ENCODE measurements at regions not wholly inside any gene's neighbourhood (a gene's known extent, or its start where the extent isn't known, plus 50 kb on each side); places are given as distances from the start of the nearest gene placed in this dataset.
"Not testable (repeated sequence)": the region's sequence is repeated elsewhere in the genome, so short reads cannot be mapped to it uniquely, and the experiment has no call there.

DNA sequence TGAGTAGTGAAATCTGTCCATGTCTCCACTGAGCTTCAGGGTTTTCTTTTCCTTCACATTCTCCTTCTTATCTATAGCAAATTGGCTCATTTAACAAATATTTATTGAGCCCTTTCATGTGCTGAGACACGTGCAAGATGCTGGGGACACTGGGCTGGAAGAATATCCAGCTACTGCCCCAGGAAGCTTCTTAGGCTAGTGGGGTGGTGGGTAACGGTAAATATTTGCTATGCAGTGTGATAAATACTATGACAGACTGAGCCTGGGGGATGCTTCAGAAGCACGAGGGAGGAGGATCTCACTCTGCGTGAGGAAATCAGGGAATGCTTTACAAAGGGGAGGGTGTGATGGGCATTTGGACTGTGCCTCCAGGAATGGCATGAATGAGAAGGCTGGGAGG is 524.1 kb downstream of the GRIN2A start:
- Mint-ChIP-seq H3K36me3 (ENCODE audit: low read depth) (no peaks in the 10 kb centered on the region), H3K27ac (no peak overlapping the region), H3K4me3 (no peak overlapping the region), H3K4me1 (no peaks in the 10 kb centered on the region), H3K27me3 (no peaks in the 10 kb centered on the region), H3K9me3 (no peaks in the 10 kb centered on the region)
- DNase-seq = no peak
- no peak for ATAC-seq

DNA sequence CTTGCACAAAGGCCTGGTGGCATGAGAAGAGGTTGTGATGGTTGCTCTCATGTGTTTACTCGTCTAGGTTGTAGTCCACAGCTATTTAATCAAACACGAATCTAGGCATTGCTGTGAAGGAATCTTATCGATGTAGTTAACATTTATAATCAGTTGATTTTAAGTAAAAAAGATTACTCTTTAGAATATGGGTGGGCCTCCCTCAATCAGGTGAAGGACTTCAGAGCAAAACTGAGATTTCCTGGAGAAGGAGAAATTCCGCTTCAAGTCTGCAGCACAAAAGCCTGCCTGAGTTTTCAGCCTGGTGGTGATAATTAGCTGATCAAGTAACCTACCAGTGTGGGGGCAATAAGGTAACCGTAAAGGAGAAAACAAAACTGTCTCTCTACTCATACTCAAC is 523.6 kb downstream of the GRIN2A start:
- Mint-ChIP-seq H3K9me3 (no peaks in the 10 kb centered on the region), H3K36me3 (ENCODE audit: low read depth) (no peaks in the 10 kb centered on the region), H3K4me3 (no peak overlapping the region), H3K4me1 (no peaks in the 10 kb centered on the region), H3K27ac (no peak overlapping the region), H3K27me3 (no peaks in the 10 kb centered on the region)
- no peak for DNase-seq
- ATAC-seq = no peak

DNA sequence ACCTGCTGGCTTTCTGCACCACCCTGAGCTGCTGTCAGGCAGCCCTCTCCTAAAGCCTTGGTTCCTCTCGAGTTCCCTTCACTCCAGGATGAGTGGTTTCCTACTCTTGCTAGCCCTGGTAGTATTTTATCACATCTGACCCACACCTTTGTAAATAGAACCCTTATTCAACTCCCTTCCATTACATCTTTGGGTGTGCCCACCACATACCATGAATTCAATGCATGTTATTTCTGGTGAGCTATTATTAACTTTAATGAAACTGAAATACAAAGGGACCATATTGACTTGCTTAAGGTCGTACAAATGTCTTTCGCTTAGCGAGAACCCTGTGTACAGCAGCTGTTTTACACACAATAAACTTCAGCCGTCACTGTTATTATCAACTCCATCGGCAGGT is 521.3 kb downstream of the GRIN2A start:
- ATAC-seq = no peak
- peaks cover 4% of the 10 kb centered on the region for H3K9me3 Mint-ChIP-seq
- DNase-seq = no peak

DNA sequence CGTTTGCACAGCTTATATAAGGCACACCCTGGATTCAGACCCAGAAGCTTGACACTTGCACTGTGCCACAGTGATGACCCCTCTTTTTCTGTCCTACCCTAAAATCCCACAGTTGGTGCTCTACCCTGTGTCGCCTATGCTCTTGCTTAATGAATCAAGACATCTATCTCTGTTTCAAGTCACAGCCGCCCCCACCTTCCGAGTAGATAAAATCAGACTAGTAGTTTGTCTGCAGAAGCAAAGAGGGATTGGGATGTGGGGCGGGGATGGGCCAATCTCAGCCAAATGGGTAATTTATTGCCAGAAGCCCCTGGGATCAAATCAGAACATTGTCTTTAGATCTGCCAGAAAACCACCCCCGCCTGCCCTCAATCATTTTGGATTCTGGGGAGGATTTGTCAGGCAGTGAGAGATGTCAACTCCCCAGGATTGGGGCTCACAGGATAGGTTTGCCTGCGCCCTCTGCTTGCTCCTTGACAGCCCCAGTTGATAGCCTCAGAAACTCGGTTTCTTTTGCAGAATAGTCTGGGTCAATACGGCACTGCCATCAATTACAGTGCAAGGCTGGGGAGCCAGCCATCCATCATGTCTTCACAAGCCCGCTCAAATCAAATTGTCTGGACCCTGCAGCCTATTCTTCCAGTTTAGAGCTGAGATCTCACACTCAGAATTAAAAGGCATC is 520.8 kb downstream of the GRIN2A start:
- ATAC-seq (no peak), DNase-seq (no peak)
- Mint-ChIP-seq H3K4me3 (no peak overlapping the region), H3K27ac (no peak overlapping the region), H3K36me3 (ENCODE audit: low read depth) (no peaks in the 10 kb centered on the region), H3K4me1 (no peaks in the 10 kb centered on the region), H3K27me3 (no peaks in the 10 kb centered on the region), H3K9me3 (peaks cover 4% of the 10 kb centered on the region)

More for the DNA sequence above, 521.3 kb downstream of the GRIN2A start:
- Mint-ChIP-seq H3K27me3 (no peaks in the 10 kb centered on the region), H3K4me1 (no peaks in the 10 kb centered on the region), H3K4me3 (no peak overlapping the region), H3K27ac (no peak overlapping the region), H3K36me3 (ENCODE audit: low read depth) (no peaks in the 10 kb centered on the region)

DNA sequence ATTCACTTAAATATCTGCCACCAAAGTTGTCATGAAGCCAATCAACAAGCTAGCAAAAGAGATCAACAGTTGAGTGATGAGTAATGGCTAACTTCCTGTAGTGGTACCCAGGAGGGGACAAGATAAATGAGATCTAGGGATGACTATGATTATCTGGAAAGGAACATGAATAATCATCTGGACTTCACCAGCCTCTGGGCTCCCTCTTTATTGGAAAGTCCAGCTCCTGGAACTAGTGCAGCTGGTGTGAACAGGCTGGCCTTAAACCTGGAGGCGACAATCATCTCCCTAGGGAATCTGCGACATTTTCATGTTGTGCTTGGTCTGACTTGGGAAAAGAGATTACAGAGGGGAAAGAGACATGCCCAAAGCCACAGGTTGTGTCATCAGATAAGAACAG is 518.6 kb downstream of the GRIN2A start:
- Mint-ChIP-seq H3K4me1 (no peaks in the 10 kb centered on the region), H3K27ac (no peak overlapping the region), H3K4me3 (no peak overlapping the region), H3K36me3 (ENCODE audit: low read depth) (no peaks in the 10 kb centered on the region), H3K9me3 (peaks cover 4% of the 10 kb centered on the region), H3K27me3 (no peaks in the 10 kb centered on the region)
- ATAC-seq = no peak
- DNase-seq = no peak

DNA sequence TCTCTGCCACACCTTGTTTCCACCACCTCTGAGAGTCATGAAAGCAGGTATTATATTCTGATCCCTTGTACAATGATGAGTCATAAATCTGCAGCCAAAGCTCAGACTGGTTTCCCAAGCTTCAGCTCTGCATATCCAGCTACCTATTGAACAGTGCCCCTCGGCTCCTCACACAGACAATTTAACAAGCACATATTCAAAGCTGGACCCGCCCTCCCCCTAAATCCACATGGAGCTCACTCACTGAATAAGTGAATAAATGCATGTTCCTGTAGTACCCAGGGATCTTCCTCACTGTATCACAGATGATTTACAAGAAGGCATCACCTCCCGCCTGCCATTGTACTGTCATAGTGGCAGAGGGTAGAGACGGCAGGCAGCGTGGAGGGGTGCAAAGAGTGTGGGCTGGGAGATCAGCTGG is 516.4 kb downstream of the GRIN2A start:
- no peak overlapping the region for H3K4me3 Mint-ChIP-seq
- no peak for DNase-seq
- H3K9me3 Mint-ChIP-seq = peaks cover 4% of the 10 kb centered on the region
- no peak overlapping the region for H3K27ac Mint-ChIP-seq
- no peaks in the 10 kb centered on the region for H3K36me3 Mint-ChIP-seq (ENCODE audit: low read depth)
- no peaks in the 10 kb centered on the region for H3K27me3 Mint-ChIP-seq
- H3K4me1 Mint-ChIP-seq = no peaks in the 10 kb centered on the region
- no peak for ATAC-seq

DNA sequence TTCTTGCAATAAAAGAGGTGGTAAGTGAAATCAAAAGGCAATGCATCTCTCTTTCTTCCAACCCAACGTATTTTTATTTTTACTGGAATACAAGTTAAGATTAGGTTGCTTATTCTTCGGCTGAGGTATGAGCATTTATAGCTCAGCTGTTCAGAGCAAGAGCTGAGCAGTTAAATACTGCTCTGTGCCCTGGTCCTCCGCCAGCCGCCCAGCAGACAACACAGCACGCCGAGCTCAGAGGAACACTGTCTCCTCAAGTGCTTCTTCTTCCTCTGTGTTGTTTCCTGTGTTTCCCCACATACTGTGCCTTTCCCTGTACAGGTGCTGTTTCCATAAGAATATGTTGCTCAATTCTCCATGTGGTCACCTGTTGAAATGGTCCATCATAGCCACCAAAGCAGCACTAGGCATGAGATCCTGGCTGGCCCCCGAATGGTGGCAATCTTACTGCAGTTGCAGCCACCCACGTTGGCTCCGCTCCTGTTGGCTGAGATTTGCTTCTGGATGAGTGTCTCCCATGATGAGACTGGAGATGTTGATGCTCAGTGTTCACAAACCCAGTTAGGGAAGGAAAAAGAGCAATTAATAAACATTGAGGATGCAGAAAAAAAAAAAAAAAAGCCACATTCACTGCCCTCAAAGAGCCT is 515.3 kb downstream of the GRIN2A start:
- H3K27me3 Mint-ChIP-seq = no peaks in the 10 kb centered on the region
- ATAC-seq (no peak), DNase-seq (no peak)
- H3K4me1 Mint-ChIP-seq = no peaks in the 10 kb centered on the region
- H3K36me3 Mint-ChIP-seq (ENCODE audit: low read depth) = no peaks in the 10 kb centered on the region
- peaks cover 4% of the 10 kb centered on the region for H3K9me3 Mint-ChIP-seq
- H3K27ac Mint-ChIP-seq = no peak overlapping the region
- no peak overlapping the region for H3K4me3 Mint-ChIP-seq

DNA sequence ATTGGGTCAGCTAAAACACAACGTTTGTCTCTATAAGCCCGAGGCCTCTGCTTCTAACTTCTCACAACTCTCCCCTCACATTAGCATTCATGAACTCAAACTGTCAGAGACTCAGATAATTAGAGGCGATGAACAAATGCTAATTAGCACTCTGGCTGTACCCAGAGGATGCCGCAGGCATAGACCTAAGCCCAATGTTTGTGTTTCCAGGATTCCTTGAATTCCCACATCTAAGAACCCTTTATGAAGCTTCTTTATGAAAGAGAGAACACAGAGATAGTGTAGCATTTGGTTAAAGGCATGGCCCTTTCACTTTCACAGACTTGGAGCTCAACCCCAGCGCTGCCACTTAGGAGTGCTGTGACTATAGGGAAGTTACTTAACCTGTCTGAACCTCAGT is 512.2 kb downstream of the GRIN2A start:
- Mint-ChIP-seq H3K9me3 (peaks cover under 1% of the 10 kb centered on the region), H3K4me1 (no peaks in the 10 kb centered on the region), H3K27me3 (no peaks in the 10 kb centered on the region), H3K36me3 (ENCODE audit: low read depth) (no peaks in the 10 kb centered on the region), H3K27ac (no peak overlapping the region), H3K4me3 (no peak overlapping the region)
- no peak for ATAC-seq
- DNase-seq = no peak

DNA sequence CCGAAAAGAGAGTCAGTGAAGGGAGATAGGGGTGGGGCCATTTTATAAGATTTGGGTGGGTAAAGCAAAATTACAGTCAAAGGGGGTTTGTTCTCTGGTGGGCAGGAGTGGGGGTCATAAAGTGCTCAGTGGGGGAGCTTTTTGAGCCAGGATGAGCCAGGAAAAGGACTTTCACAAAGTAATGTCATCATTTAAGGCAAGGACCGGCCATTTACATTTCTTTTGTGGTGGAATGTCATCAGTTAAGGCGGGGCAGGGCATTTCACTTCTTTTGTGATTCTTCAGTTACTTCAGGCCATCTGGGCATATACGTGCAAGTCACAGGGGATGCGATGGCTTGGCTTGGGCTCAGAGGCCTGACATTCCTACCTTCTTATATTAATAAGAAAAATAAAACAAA is 511.6 kb downstream of the GRIN2A start:
- H3K4me1 Mint-ChIP-seq, ATAC-seq, H3K27ac Mint-ChIP-seq: not testable (repeated sequence)

DNA sequence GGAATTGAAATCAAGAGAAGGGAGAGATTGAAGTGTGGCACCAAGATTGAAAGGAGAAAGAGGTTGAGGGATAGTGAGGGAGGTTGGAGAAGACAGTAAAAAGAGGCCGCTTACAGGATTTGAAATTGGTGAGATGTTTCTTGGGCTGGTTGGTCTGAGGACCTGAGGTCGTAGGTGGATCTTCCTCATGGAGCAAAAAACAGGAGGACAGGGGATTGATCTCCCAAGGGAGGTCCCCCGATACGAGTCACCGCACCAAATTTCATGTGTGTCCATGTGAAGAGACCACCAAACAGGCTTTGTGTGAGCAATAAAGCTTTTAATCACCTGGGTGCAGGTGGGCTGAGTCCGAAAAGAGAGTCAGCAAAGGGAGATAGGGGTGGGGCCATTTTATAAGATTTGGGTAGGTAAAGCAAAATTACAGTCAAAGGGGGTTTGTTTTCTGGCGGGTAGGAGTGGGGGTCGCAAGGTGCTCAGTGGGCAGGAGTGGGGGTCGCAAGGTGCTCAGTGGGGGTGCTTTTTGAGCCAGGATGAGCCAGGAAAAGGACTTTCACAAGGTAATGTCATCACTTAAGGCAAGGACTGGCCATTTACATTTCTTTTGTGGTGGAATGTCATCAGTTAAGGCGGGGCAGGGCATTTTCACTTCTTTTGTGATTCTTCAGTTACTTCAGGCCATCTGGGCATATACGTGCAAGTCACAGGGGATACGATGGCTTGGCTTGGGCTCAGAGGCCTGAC is 505.5 kb downstream of the GRIN2A start:
- not testable (repeated sequence) for H3K36me3 Mint-ChIP-seq (ENCODE audit: low read depth); H3K4me3 Mint-ChIP-seq; H3K9me3 Mint-ChIP-seq; H3K27ac Mint-ChIP-seq; ATAC-seq; H3K27me3 Mint-ChIP-seq; DNase-seq; H3K4me1 Mint-ChIP-seq

More for the DNA sequence above, 511.6 kb downstream of the GRIN2A start:
- H3K36me3 Mint-ChIP-seq (ENCODE audit: low read depth); DNase-seq; H3K4me3 Mint-ChIP-seq; H3K9me3 Mint-ChIP-seq; H3K27me3 Mint-ChIP-seq: not testable (repeated sequence)

DNA sequence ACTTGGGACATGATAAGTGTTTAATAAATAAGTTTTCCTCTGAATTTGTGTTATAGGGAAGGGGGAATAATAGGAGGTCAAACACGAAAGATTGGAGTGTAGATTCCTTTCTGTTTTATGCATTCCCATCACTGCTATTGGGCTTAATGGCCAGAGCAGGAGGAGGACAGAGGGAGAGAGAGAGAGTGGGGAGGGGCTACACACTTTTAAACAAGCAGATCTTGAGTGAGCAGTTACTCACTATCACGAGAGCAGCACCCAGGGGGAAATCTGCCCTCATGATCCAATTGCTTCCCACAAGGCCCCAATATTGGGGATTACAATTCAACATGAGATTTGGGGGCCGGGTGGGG is 505.0 kb downstream of the GRIN2A start:
- H3K4me3 Mint-ChIP-seq = no peak overlapping the region
- H3K36me3 Mint-ChIP-seq (ENCODE audit: low read depth) = no peaks in the 10 kb centered on the region
- H3K27ac Mint-ChIP-seq = no peak overlapping the region
- no peaks in the 10 kb centered on the region for H3K9me3 Mint-ChIP-seq
- ATAC-seq = no peak
- no peak for DNase-seq
- no peaks in the 10 kb centered on the region for H3K27me3 Mint-ChIP-seq
- no peaks in the 10 kb centered on the region for H3K4me1 Mint-ChIP-seq

DNA sequence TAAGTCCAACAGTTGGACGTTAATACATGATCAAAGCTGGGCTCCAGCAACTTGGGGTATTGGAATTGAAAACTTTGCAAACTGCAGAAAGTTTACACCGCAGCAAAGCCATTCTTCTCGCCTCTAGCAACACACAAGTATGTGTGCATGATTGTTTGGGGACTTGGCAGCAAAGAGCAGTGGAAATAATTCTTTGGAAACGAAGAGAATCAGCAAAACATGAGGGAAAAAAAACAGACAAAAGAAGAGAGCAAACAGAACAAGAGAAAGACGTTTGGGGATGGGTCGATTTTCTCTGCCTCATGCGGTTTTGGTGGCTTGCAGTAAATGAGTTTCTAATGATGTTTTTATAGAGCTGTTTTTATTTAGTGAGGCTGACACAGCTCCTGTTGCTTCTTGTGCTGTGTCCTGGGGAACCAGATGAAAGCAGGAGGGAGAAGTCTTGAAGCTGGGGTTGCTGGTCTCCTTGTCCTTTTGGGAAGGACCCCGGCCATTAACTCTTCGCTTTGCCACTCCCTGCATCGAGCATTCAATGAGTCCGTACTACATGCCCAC is 502.9 kb downstream of the GRIN2A start:
- ATAC-seq (no peak), DNase-seq (no peak)
- Mint-ChIP-seq H3K4me3 (no peak overlapping the region), H3K36me3 (ENCODE audit: low read depth) (no peaks in the 10 kb centered on the region), H3K27me3 (no peaks in the 10 kb centered on the region), H3K27ac (no peak overlapping the region), H3K9me3 (peaks cover 4% of the 10 kb centered on the region), H3K4me1 (no peaks in the 10 kb centered on the region)

DNA sequence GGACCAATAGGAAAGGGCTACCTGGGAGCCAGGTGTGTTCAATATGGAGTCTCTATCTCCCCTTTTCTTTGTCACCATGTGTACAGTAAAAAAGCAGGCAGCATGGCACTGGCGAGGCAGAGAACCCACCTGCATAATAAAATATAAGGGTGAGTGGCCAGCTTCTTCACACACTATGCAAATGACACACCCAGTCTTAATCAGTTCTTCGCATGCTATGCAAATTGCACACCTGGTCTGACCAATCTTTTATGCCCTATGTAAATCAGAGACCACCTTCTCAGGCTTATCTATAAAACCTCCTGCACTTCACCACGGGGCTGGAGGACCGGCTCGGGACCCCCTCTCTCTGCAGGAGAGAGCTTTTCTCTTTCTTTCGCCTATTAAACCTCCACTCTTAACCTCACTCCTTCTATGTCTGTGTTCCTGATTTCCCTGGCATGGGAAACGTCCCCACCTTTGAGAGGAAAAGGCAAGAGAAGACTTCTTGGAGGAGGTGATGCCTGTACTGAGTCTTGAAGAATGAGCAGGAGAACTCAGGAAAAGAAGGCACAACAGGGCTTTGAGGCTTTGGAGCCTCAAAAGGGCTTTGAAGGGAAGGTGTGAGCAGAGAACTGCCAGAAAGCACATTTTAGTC is 502.1 kb downstream of the GRIN2A start:
- Mint-ChIP-seq H3K27me3 (no peaks in the 10 kb centered on the region), H3K4me1 (no peaks in the 10 kb centered on the region), H3K36me3 (ENCODE audit: low read depth) (no peaks in the 10 kb centered on the region), H3K9me3 (peaks cover 4% of the 10 kb centered on the region), H3K27ac (no peak overlapping the region), H3K4me3 (no peak overlapping the region)
- DNase-seq = no peak
- no peak for ATAC-seq

DNA sequence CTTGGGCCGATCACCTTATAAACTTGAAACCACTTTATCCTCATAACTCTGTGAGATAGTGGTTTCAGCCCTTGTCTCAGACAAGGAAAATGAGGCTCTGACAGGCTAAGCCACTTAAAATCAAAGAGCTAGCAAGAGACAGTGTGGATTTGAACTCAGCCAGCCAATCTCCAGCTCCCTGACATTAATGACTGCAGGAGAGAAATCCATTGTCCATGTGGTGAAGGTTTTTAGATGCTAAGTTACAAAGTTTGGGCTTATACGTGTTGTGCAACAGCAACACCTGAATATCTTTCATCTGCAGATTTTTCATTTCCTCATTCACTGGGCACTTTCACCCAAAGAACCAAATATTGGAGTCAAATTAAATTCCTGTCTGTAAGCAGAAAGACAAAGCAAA is 501.3 kb downstream of the GRIN2A start:
- no peak for ATAC-seq
- no peaks in the 10 kb centered on the region for H3K4me1 Mint-ChIP-seq
- no peaks in the 10 kb centered on the region for H3K36me3 Mint-ChIP-seq (ENCODE audit: low read depth)
- H3K27me3 Mint-ChIP-seq = no peaks in the 10 kb centered on the region
- DNase-seq = no peak
- no peak overlapping the region for H3K4me3 Mint-ChIP-seq
- no peak overlapping the region for H3K27ac Mint-ChIP-seq
- peaks cover 4% of the 10 kb centered on the region for H3K9me3 Mint-ChIP-seq

DNA sequence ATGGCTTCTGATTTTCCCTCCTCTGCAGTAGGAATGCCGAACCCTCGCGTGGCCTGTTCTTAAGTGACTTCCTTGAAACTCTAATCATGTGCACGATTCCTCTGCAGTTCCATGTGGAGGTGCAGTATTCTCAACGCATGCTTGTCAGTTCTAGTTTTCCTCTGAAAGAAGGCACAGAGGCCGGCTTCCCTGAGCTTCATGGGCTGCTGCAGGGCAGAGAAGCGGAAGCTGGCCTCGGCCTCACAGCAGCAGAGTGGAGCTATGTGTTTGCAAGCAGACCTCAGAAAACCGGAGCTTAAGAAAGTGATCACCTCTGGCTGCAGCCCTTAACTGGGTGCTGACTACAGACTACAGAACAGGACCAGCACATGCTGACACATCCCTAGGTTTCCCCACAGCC is 500.7 kb downstream of the GRIN2A start:
- H3K4me1 Mint-ChIP-seq = no peaks in the 10 kb centered on the region
- no peak overlapping the region for H3K4me3 Mint-ChIP-seq
- no peaks in the 10 kb centered on the region for H3K36me3 Mint-ChIP-seq (ENCODE audit: low read depth)
- ATAC-seq = no peak
- no peak for DNase-seq
- no peaks in the 10 kb centered on the region for H3K27me3 Mint-ChIP-seq
- H3K9me3 Mint-ChIP-seq = peaks cover 4% of the 10 kb centered on the region
- no peak overlapping the region for H3K27ac Mint-ChIP-seq
